ENCODE measurements at regions not wholly inside any gene's neighbourhood (a gene's known extent, or its start where the extent isn't known, plus 50 kb on each side); places are given as distances from the start of the nearest gene placed in this dataset.

DNA sequence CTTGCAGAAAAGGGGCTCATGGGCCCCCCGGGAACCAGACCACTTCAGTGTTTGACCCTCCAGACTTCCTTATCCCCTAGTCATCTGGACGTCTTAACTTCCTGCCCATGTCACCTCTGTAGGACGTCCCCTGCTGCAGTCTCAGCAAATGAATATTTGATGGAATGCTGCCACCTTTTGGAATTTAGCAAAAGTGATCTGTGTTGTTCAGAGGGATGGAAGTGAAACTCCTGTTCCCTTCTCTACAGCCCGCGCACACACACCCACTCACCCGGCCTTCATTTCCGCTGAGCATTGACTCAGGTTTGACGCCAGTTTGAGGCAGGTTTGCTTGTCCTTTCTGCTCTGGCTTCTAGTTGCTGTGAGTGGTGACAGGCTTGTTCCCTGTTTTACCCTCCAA, 507.2 kb upstream of the EEF2KMT start:
- Histone ChIP-seq H3K9me3 (ENCODE audit: control insufficient read depth, insufficient read depth, low read length) (peaks cover 57% of the 10 kb centered on the region), H3K4me3 (ENCODE audit: low read depth, low read length) (no peak overlapping the region), H3K27me3 (ENCODE audit: control insufficient read depth, insufficient read depth, low read length) (no peaks in the 10 kb centered on the region), H3K27ac (ENCODE audit: low read depth, low read length) (no peak overlapping the region)
- ChIA-PET POLR2A (no interaction called here), CTCF (no interaction called here)
- no peak for DNase-seq (ENCODE audit: low read depth, low spot score)
- TF ChIP-seq CTCF (IDR thresholded peaks at IDR 0.05; ENCODE audit: low read depth, low read length): no peak

GRCh38 chr16:5603836-5604235, 506.2 kb upstream of the EEF2KMT start:
- H3K27ac ChIP-seq (ENCODE audit: low read depth, low read length): no peak overlapping the region
- no peak overlapping the region for H3K4me3 ChIP-seq (ENCODE audit: low read depth, low read length)
- DNase-seq (ENCODE audit: low read depth, low spot score): no peak
- POLR2A ChIA-PET: no interaction called here
- no peaks in the 10 kb centered on the region for H3K27me3 ChIP-seq (ENCODE audit: control insufficient read depth, insufficient read depth, low read length)
- CTCF ChIA-PET: no interaction called here
- TF ChIP-seq CTCF (IDR thresholded peaks at IDR 0.05; ENCODE audit: low read depth, low read length): no peak
- peaks cover 58% of the 10 kb centered on the region for H3K9me3 ChIP-seq (ENCODE audit: control insufficient read depth, insufficient read depth, low read length)

- TF ChIP-seq CTCF (IDR thresholded peaks at IDR 0.05; ENCODE audit: low read depth, low read length): no peak
- CTCF ChIA-PET: no interaction called here
These were observed 504.4 kb upstream of the EEF2KMT start for GRCh38 chr16:5601957-5602356.

GRCh38 chr16:5598793-5599192, 501.2 kb upstream of the EEF2KMT start:
- no peaks in the 10 kb centered on the region for H3K27me3 ChIP-seq (ENCODE audit: control insufficient read depth, insufficient read depth, low read length)
- ChIA-PET POLR2A (no interaction called here), CTCF (no interaction called here)
- H3K27ac ChIP-seq (ENCODE audit: low read depth, low read length): no peak overlapping the region
- H3K4me3 ChIP-seq (ENCODE audit: low read depth, low read length): no peak overlapping the region
- TF ChIP-seq CTCF (IDR thresholded peaks at IDR 0.05; ENCODE audit: low read depth, low read length): no peak
- DNase-seq (ENCODE audit: low read depth, low spot score): no peak
- H3K9me3 ChIP-seq (ENCODE audit: control insufficient read depth, insufficient read depth, low read length): peaks cover 59% of the 10 kb centered on the region

More at GRCh38 chr16:5601957-5602356, 504.4 kb upstream of the EEF2KMT start:
- DNase-seq (ENCODE audit: low read depth, low spot score): no peak
- H3K27ac ChIP-seq (ENCODE audit: low read depth, low read length): no peak overlapping the region
- POLR2A ChIA-PET: no interaction called here
- H3K4me3 ChIP-seq (ENCODE audit: low read depth, low read length): no peak overlapping the region
- H3K27me3 ChIP-seq (ENCODE audit: control insufficient read depth, insufficient read depth, low read length): no peaks in the 10 kb centered on the region
- H3K9me3 ChIP-seq (ENCODE audit: control insufficient read depth, insufficient read depth, low read length): peaks cover 65% of the 10 kb centered on the region

DNA sequence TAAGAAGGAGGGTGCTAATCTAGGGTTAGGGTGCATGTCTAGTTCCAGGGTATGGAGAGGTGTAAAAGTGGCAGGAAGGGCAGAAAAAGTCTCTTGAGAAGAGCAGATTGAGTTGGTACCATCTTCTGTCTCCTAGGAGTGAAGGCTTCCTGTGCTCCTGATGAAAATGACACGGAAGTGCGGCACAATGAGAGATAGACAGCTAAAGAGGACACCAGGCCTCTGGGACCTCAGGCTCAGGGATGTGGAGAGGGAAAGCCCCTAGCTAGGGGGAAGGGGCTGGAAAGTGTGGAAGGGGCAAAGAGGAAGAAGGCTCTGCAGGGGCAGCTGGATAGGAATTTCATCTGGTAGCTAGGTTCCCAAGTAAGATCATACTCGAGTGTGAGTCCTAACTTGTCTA, 498.3 kb upstream of the EEF2KMT start:
- ChIA-PET POLR2A (no interaction called here), CTCF (no interaction called here)
- Histone ChIP-seq H3K9me3 (ENCODE audit: control insufficient read depth, insufficient read depth, low read length) (peaks cover 56% of the 10 kb centered on the region), H3K27me3 (ENCODE audit: control insufficient read depth, insufficient read depth, low read length) (no peaks in the 10 kb centered on the region), H3K4me3 (ENCODE audit: low read depth, low read length) (no peak overlapping the region), H3K27ac (ENCODE audit: low read depth, low read length) (no peak overlapping the region)
- TF ChIP-seq CTCF (IDR thresholded peaks at IDR 0.05; ENCODE audit: low read depth, low read length): no peak
- DNase-seq (ENCODE audit: low read depth, low spot score): no peak
